ENCODE measurements at regions not wholly inside any gene's neighbourhood (a gene's known extent, or its start where the extent isn't known, plus 50 kb on each side); places are given as distances from the start of the nearest gene placed in this dataset.
"Not testable (repeated sequence)": the region's sequence is repeated elsewhere in the genome, so short reads cannot be mapped to it uniquely, and the experiment has no call there.

DNA sequence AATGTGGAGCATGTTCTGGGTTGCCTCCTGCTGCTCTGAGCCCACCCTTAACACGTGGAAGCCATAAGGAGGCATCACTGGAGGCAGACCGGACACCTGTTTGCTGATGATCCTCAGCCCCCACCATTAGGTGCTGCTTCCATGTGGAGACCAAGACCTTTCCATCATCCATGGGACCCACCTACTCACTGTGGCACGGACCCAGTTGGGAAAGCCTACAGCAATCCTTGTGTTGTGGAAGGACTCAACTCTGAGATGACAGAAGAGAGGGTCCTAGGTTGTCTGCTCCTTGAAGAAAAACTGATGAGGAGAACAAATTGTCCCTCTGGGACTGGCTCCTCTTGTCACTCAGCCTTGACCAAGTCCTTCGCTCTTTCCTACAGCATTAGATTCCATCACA is 86.5 kb upstream of the RAB12 start:
- no peak overlapping the region for H3K27ac ChIP-seq
- H3K4me3 ChIP-seq: no peak overlapping the region
- H3K9me3 ChIP-seq: peaks cover 0 to 4% of the 10 kb centered on the region in 2 donors
- no peaks in the 10 kb centered on the region for H3K36me3 ChIP-seq
- intact Hi-C loops (cut with DNase I; ENCODE audit: low total_unique reads): no loop called here
- DNase-seq (ENCODE audit: low spot score in 2 of 2): no peak
- TF ChIP-seq POLR2AphosphoS5 (IDR thresholded peaks at IDR 0.05) (no peak), POLR2A (IDR thresholded peaks at IDR 0.05) (no peak)
- TF ChIP-seq, protein P1, sequence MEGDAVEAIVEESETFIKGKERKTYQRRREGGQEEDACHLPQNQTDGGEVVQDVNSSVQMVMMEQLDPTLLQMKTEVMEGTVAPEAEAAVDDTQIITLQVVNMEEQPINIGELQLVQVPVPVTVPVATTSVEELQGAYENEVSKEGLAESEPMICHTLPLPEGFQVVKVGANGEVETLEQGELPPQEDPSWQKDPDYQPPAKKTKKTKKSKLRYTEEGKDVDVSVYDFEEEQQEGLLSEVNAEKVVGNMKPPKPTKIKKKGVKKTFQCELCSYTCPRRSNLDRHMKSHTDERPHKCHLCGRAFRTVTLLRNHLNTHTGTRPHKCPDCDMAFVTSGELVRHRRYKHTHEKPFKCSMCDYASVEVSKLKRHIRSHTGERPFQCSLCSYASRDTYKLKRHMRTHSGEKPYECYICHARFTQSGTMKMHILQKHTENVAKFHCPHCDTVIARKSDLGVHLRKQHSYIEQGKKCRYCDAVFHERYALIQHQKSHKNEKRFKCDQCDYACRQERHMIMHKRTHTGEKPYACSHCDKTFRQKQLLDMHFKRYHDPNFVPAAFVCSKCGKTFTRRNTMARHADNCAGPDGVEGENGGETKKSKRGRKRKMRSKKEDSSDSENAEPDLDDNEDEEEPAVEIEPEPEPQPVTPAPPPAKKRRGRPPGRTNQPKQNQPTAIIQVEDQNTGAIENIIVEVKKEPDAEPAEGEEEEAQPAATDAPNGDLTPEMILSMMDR (IDR thresholded peaks at IDR 0.05): no peak
- no peaks in the 10 kb centered on the region for H3K27me3 ChIP-seq
- H3K4me1 ChIP-seq: no peaks in the 10 kb centered on the region

DNA sequence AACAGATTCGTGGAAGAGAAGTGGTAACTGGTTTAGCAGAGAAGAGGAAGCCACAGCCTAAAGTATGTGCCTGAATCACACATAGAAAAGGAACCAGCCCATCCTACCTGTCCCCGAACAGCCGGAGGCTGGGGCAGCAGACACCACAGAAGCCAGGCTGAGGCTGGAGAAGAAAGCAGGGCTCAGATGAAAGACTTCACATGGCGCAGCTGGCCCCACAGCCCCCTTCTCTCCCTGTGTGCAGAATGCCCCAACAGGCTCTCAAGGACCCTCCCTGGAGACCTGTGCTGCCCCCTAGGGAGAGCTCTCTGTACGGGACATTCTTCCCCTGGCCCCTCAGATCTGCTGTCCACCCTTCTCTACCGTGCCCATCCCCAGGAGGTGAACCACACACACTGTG is 83.5 kb upstream of the RAB12 start:
- DNase-seq (ENCODE audit: low spot score in 2 of 2): no peak
- intact Hi-C loops (cut with DNase I; ENCODE audit: low total_unique reads): no loop called here
- no peaks in the 10 kb centered on the region for H3K36me3 ChIP-seq
- no peak overlapping the region for H3K27ac ChIP-seq
- no peaks in the 10 kb centered on the region for H3K4me1 ChIP-seq
- H3K27me3 ChIP-seq: no peaks in the 10 kb centered on the region
- H3K9me3 ChIP-seq: peaks cover 16 to 17% of the 10 kb centered on the region in 2 donors
- TF ChIP-seq POLR2AphosphoS5 (IDR thresholded peaks at IDR 0.05): no peak
- TF ChIP-seq, protein P1 (IDR thresholded peaks at IDR 0.05): no peak
- TF ChIP-seq POLR2A (IDR thresholded peaks at IDR 0.05): no peak
- no peak overlapping the region for H3K4me3 ChIP-seq

DNA sequence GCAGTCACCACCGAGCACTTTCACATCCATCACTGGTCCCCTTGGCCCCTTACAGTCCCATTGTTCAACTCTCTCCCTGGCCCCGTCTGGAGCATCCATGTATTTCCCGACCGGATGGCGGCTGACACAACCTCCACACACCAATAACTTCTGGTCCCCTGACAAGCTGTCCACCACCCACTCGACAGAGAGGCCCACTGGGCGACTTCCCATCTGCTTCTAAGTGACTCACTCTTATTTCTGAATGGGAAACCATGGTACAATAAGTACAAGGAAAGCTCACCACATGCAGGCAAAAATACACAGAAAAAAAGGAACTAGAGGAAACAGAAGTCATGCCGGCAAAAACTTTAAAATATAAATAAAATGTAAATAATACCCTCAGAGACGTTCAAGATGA is 82.9 kb upstream of the RAB12 start:
- Histone ChIP-seq H3K36me3 (no peaks in the 10 kb centered on the region), H3K9me3 (peaks cover 18 to 23% of the 10 kb centered on the region in 2 donors), H3K27me3 (no peaks in the 10 kb centered on the region), H3K4me1 (no peaks in the 10 kb centered on the region), H3K27ac (no peak overlapping the region), H3K4me3 (no peak overlapping the region)
- TF ChIP-seq, protein P1 (IDR thresholded peaks at IDR 0.05): no peak
- TF ChIP-seq POLR2A (IDR thresholded peaks at IDR 0.05) (no peak), POLR2AphosphoS5 (IDR thresholded peaks at IDR 0.05) (no peak)
- intact Hi-C loops (cut with DNase I; ENCODE audit: low total_unique reads): no loop called here
- DNase-seq (ENCODE audit: low spot score in 2 of 2): no peak

DNA sequence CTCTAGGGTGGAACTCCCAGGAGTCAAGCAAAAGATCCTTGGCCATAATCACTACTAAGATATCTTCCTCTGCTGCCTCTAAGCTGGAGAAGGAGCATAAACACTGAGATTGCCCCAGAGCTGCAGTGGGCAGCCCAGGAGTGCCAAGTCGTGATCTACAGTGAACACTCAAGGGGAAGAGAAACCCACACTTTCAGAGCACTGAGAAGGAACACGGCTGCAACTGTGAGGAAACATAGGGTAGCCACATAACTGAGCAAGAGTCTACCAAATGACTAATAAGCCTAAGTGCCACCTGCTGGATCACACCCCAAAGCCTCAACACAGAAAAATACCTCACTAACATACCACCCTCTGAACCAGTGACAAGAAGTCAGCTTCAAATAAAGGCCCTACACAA is 79.6 kb upstream of the RAB12 start:
- H3K9me3 ChIP-seq: peaks cover 21 to 38% of the 10 kb centered on the region in 2 donors
- H3K4me3 ChIP-seq: no peak overlapping the region
- intact Hi-C loops (cut with DNase I; ENCODE audit: low total_unique reads): no loop called here
- DNase-seq (ENCODE audit: low spot score in 2 of 2): no peak
- no peak overlapping the region for H3K27ac ChIP-seq
- H3K27me3 ChIP-seq: no peaks in the 10 kb centered on the region
- TF ChIP-seq POLR2AphosphoS5 (IDR thresholded peaks at IDR 0.05): no peak
- TF ChIP-seq, protein P1 (IDR thresholded peaks at IDR 0.05): no peak
- TF ChIP-seq POLR2A (IDR thresholded peaks at IDR 0.05): no peak
- no peaks in the 10 kb centered on the region for H3K36me3 ChIP-seq
- no peaks in the 10 kb centered on the region for H3K4me1 ChIP-seq

DNA sequence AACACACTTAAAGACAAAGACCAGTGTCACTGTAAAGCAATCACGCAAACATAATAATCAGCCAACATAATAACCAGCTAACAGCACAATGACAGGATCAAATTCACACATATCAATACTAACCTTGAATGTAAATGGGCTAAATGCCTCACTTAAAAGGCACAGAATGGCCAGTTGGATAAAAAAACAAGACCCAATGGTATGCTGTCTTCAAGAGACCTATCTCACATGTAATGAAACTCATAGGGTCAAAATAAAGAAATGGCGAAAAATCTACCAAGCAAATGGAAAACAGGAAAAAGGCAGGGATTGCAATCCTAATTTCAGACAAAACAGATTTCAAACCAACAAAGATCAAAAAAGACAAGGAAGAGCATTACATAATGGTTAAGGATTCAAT is 78.2 kb upstream of the RAB12 start:
- DNase-seq (ENCODE audit: low spot score in 2 of 2); H3K36me3 ChIP-seq; H3K4me3 ChIP-seq; H3K4me1 ChIP-seq; intact Hi-C loops (cut with DNase I; ENCODE audit: low total_unique reads); H3K27ac ChIP-seq; H3K27me3 ChIP-seq: not testable (repeated sequence)
- H3K9me3 ChIP-seq: peaks cover 21 to 38% of the 10 kb centered on the region in 2 donors

DNA sequence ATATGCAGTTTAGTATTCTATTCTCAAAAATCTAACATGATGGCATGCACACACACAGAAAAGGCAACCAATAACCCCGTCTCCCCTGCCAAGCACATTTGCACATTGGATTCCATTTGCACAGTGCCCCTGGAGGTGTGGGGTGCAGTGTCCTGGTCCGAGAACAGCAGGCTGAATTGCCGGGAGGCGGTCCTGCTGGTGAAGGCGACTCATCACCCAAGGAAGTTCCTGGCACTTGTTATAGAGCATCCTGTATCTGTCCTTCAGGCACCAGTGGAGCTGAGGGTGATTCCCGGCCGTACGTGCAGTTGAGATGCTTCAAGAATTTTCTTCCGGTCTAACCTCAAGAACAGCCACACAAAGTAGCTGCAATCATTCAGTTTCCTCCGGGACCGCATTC is 73.0 kb upstream of the RAB12 start:
- no peak for TF ChIP-seq POLR2AphosphoS5 (IDR thresholded peaks at IDR 0.05)
- no peak for DNase-seq (ENCODE audit: low spot score in 2 of 2)
- H3K27me3 ChIP-seq: no peaks in the 10 kb centered on the region
- no peak overlapping the region for H3K4me3 ChIP-seq
- intact Hi-C loops (cut with DNase I; ENCODE audit: low total_unique reads): no loop called here
- H3K9me3 ChIP-seq: peaks cover 5 to 16% of the 10 kb centered on the region in 2 donors
- H3K27ac ChIP-seq: no peak overlapping the region
- no peaks in the 10 kb centered on the region for H3K4me1 ChIP-seq
- H3K36me3 ChIP-seq: no peaks in the 10 kb centered on the region

All from breast epithelium (tissue), 4 donors.